ENCODE measurements at regions not wholly inside any gene's neighbourhood (a gene's known extent, or its start where the extent isn't known, plus 50 kb on each side); places are given as distances from the start of the nearest gene placed in this dataset.

DNA sequence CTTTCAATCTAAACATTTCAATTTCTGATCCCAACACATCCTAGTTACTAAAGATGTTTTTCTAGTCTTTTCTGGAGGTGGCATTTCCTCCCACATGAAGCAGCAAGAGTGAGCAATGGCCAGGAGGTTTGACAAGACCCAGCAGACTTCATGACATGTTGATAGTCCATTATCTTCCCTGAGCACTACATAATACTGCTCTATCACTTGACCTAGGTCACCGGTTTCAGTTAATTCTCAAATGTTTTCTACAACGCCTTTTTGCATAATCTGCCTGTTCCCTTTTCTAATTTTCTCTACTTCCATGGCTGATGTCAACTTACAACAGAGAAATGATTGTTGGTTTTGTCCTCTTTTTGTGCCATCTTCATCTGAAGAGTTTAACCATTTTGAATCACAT is 62.0 kb upstream of the GPRIN3 start:
- Histone ChIP-seq H3K4me2 (no peak overlapping the region), H2AFZ (no peak overlapping the region), H3K36me3 (ENCODE audit: low read depth) (no peaks in the 10 kb centered on the region), H4K20me1 (ENCODE audit: insufficient read depth) (no peaks in the 10 kb centered on the region), H3K79me2 (ENCODE audit: low read depth) (no peaks in the 10 kb centered on the region), H3K4me1 (replicated peaks; ENCODE audit: insufficient read depth) (no peaks in the 10 kb centered on the region), H3K4me3 (no peak overlapping the region), H3K9me2 (ENCODE audit: insufficient read depth) (no peaks in the 10 kb centered on the region), H3K27ac (no peak overlapping the region), H3K27me3 (ENCODE audit: insufficient read depth, low read depth) (no peaks in the 10 kb centered on the region), H3K9me3 (ENCODE audit: insufficient read depth, low read depth) (no peaks in the 10 kb centered on the region), H3F3A (ENCODE audit: insufficient read depth, low read depth) (no peaks in the 10 kb centered on the region)
- POLR2A ChIA-PET (ENCODE audit: unreplicated experiment) = no interaction called here
- no TSS peak for BruUV-seq (replicated peaks)
- no peak for DNase-seq
- TF ChIP-seq EZH2 (IDR thresholded peaks at IDR 0.05; ENCODE audit: low read depth) = no peak
- TF ChIP-seq, protein P1, sequence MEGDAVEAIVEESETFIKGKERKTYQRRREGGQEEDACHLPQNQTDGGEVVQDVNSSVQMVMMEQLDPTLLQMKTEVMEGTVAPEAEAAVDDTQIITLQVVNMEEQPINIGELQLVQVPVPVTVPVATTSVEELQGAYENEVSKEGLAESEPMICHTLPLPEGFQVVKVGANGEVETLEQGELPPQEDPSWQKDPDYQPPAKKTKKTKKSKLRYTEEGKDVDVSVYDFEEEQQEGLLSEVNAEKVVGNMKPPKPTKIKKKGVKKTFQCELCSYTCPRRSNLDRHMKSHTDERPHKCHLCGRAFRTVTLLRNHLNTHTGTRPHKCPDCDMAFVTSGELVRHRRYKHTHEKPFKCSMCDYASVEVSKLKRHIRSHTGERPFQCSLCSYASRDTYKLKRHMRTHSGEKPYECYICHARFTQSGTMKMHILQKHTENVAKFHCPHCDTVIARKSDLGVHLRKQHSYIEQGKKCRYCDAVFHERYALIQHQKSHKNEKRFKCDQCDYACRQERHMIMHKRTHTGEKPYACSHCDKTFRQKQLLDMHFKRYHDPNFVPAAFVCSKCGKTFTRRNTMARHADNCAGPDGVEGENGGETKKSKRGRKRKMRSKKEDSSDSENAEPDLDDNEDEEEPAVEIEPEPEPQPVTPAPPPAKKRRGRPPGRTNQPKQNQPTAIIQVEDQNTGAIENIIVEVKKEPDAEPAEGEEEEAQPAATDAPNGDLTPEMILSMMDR (conservative IDR thresholded peaks at IDR 0.05) = no peak
- intact Hi-C loops (cut with micrococcal nuclease; ENCODE audit: unreplicated experiment) = no loop called here
- CTCF ChIA-PET = no interaction called here

DNA sequence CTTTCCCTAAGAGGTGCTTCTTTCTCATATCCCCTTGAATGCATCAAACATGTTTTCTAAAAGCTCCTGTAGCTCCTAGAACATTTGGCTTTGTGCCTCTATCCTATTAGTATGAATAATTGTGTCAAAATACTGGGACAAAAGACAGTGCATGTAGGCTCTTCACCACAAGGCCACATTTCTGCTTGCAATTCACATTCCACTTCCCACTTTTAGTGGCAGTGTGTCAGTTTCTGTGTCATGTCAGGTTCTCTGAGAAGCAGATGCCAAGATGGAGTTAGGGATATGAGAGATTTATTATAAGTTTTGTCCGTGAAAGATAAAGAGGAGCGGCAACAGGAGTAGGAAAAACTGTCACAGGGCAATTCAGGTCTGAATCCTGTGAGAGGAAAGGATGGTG is 61.3 kb upstream of the GPRIN3 start:
- H3K27ac ChIP-seq = no peak overlapping the region
- ChIA-PET CTCF (no interaction called here), POLR2A (ENCODE audit: unreplicated experiment) (no interaction called here)
- H3K36me3 ChIP-seq (ENCODE audit: low read depth) = no peaks in the 10 kb centered on the region
- no peaks in the 10 kb centered on the region for H3K27me3 ChIP-seq (ENCODE audit: insufficient read depth, low read depth)
- H4K20me1 ChIP-seq (ENCODE audit: insufficient read depth) = no peaks in the 10 kb centered on the region
- H2AFZ ChIP-seq = no peak overlapping the region
- H3K9me3 ChIP-seq (ENCODE audit: insufficient read depth, low read depth) = no peaks in the 10 kb centered on the region
- no peaks in the 10 kb centered on the region for H3K4me1 ChIP-seq (replicated peaks; ENCODE audit: insufficient read depth)
- no peaks in the 10 kb centered on the region for H3K79me2 ChIP-seq (ENCODE audit: low read depth)
- H3K4me2 ChIP-seq = no peak overlapping the region
- TF ChIP-seq, protein P1 (conservative IDR thresholded peaks at IDR 0.05) = no peak
- no peak for TF ChIP-seq EZH2 (IDR thresholded peaks at IDR 0.05; ENCODE audit: low read depth)
- intact Hi-C loops (cut with micrococcal nuclease; ENCODE audit: unreplicated experiment) = no loop called here
- DNase-seq = no peak
- H3K9me2 ChIP-seq (ENCODE audit: insufficient read depth) = no peaks in the 10 kb centered on the region
- no peaks in the 10 kb centered on the region for H3F3A ChIP-seq (ENCODE audit: insufficient read depth, low read depth)
- H3K4me3 ChIP-seq = no peak overlapping the region
- BruUV-seq (replicated peaks) = no TSS peak

DNA sequence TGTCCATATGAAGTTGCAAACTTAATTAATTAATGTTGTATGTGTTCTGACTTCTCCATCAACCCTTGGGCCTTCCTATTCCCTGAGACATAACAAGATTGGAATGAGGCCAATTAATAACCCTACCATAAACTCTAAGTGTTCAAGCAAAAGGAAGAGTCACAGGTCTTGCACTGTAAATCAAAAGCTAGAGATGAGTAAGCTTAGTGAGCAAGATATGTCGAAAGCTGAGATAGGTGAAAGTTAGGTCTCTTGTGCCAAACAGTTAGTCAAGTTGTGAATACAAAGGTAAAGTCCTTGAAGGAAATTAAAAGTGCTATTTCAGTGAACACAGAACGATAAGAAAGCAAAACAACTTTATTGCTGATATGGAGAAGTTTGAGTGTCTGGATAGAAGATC is 58.2 kb upstream of the GPRIN3 start:
- H3K36me3 ChIP-seq (ENCODE audit: low read depth) = no peaks in the 10 kb centered on the region
- TF ChIP-seq EZH2 (IDR thresholded peaks at IDR 0.05; ENCODE audit: low read depth) = no peak
- TF ChIP-seq, protein P1 (conservative IDR thresholded peaks at IDR 0.05) = no peak
- intact Hi-C loops (cut with micrococcal nuclease; ENCODE audit: unreplicated experiment) = no loop called here
- POLR2A ChIA-PET (ENCODE audit: unreplicated experiment) = no interaction called here
- no peaks in the 10 kb centered on the region for H3K79me2 ChIP-seq (ENCODE audit: low read depth)
- H3K27ac ChIP-seq = no peak overlapping the region
- no peaks in the 10 kb centered on the region for H4K20me1 ChIP-seq (ENCODE audit: insufficient read depth)
- no peaks in the 10 kb centered on the region for H3F3A ChIP-seq (ENCODE audit: insufficient read depth, low read depth)
- H3K9me2 ChIP-seq (ENCODE audit: insufficient read depth) = no peaks in the 10 kb centered on the region
- BruUV-seq (replicated peaks) = no TSS peak
- no peak for DNase-seq
- no peaks in the 10 kb centered on the region for H3K9me3 ChIP-seq (ENCODE audit: insufficient read depth, low read depth)
- CTCF ChIA-PET = no interaction called here
- no peaks in the 10 kb centered on the region for H3K27me3 ChIP-seq (ENCODE audit: insufficient read depth, low read depth)
- no peaks in the 10 kb centered on the region for H3K4me1 ChIP-seq (replicated peaks; ENCODE audit: insufficient read depth)
- H3K4me3 ChIP-seq = no peak overlapping the region
- no peak overlapping the region for H3K4me2 ChIP-seq
- no peak overlapping the region for H2AFZ ChIP-seq
